H9 (cell line): ENCODE measurements at regions not wholly inside any gene's neighbourhood (a gene's known extent, or its start where the extent isn't known, plus 50 kb on each side); places are given as distances from the start of the nearest gene placed in this dataset.

Experiments used
- DNase-seq: peaks from one replicate; pipeline ENCODE4 v3.0.0-alpha.2; 2017
- H2AFZ ChIP-seq: one replicate; pipeline ENCODE4 v1.6.1; 2013; ENCODE audit warnings: mild to moderate bottlenecking, low read length, control low read depth, moderate library complexity
- H2AK5ac ChIP-seq: 2 replicates; pipeline ENCODE4 v1.6.1; 2013; ENCODE audit warnings: low read length, control low read depth, mixed read lengths; ENCODE audit not compliant: insufficient read length
- H2BK120ac ChIP-seq: one replicate; pipeline ENCODE4 v1.6.1; 2013; ENCODE audit warnings: low read depth, mild to moderate bottlenecking, low read length, control low read depth, inconsistent platforms; ENCODE audit not compliant: poor library complexity, severe bottlenecking
- H2BK12ac ChIP-seq: 2 replicates; pipeline ENCODE4 v1.6.1; 2013; ENCODE audit warnings: low read length, control low read depth, mixed read lengths, low read depth; ENCODE audit not compliant: insufficient read length
- H2BK15ac ChIP-seq: 2 replicates; pipeline ENCODE4 v1.6.1; 2013; ENCODE audit warnings: low read depth, low read length, control low read depth
- H2BK20ac ChIP-seq: one replicate; pipeline ENCODE4 v1.6.1; 2013; ENCODE audit warnings: low read depth, mild to moderate bottlenecking, low read length, control low read depth, inconsistent platforms; ENCODE audit not compliant: poor library complexity, severe bottlenecking
- H2BK5ac ChIP-seq: 2 replicates; pipeline ENCODE4 v1.6.1; 2013; ENCODE audit warnings: low read length, control low read depth, mixed read lengths; ENCODE audit not compliant: insufficient read length
- H3K14ac ChIP-seq: 2 replicates; pipeline ENCODE4 v1.6.1; 2013; ENCODE audit warnings: low read length, control low read depth; ENCODE audit not compliant: insufficient read depth
- H3K18ac ChIP-seq: 2 replicates; pipeline ENCODE4 v1.6.1; 2013; ENCODE audit warnings: low read depth, mild to moderate bottlenecking, mixed read lengths, low read length, control low read depth; ENCODE audit not compliant: insufficient read length
- H3K23ac ChIP-seq: 2 replicates; pipeline ENCODE4 v1.6.1; 2013; ENCODE audit warnings: low read length, control low read depth, mixed read lengths, low read depth; ENCODE audit not compliant: insufficient read length
- H3K23me2 ChIP-seq: 2 replicates; pipeline ENCODE4 v1.6.1; 2013; ENCODE audit warnings: low read depth, mild to moderate bottlenecking, mixed read lengths, low read length, control low read depth; ENCODE audit not compliant: insufficient read length, poor library complexity, severe bottlenecking
- H3K27ac ChIP-seq: 2 replicates; pipeline ENCODE4 v1.5.1; 2013; ENCODE audit warnings: low read length, control low read depth, mixed read lengths, low read depth; ENCODE audit not compliant: insufficient read length
- H3K27me3 ChIP-seq: 2 replicates; pipeline ENCODE4 v1.6.1; 2013; ENCODE audit warnings: low read length, control low read depth, inconsistent platforms; ENCODE audit not compliant: insufficient read depth
- H3K4ac ChIP-seq: 2 replicates; pipeline ENCODE4 v1.6.1; 2013; ENCODE audit warnings: low read depth, mild to moderate bottlenecking, control low read depth, inconsistent platforms, low read length, moderate library complexity
- H3K4me1 ChIP-seq: 2 replicates; pipeline ENCODE4 v1.6.1; 2013; ENCODE audit warnings: low read length, control low read depth, inconsistent platforms; ENCODE audit not compliant: insufficient read depth
- H3K4me2 ChIP-seq: 2 replicates; pipeline ENCODE4 v1.6.1; 2013; ENCODE audit warnings: low read length, control low read depth, mixed read lengths; ENCODE audit not compliant: insufficient read length, insufficient read depth
- H3K56ac ChIP-seq: 2 replicates; pipeline ENCODE4 v1.6.1; 2013; ENCODE audit warnings: low read depth, mild to moderate bottlenecking, mixed read lengths, low read length, control low read depth; ENCODE audit not compliant: insufficient read length
- H3K79me1 ChIP-seq: 2 replicates; pipeline ENCODE4 v1.6.1; 2013; ENCODE audit warnings: low read depth, mild to moderate bottlenecking, moderate library complexity, low read length, control low read depth, inconsistent platforms; ENCODE audit not compliant: insufficient read depth, poor library complexity, severe bottlenecking
- H3K79me2 ChIP-seq: 2 replicates; pipeline ENCODE4 v1.6.1; 2013; ENCODE audit warnings: low read length, control low read depth, inconsistent platforms; ENCODE audit not compliant: insufficient read depth
- H3K9ac ChIP-seq: 2 replicates; pipeline ENCODE4 v1.6.1; 2013; ENCODE audit warnings: low read length, control low read depth, mixed read lengths; ENCODE audit not compliant: insufficient read length; ENCODE audit errors: extremely low read depth
- H3K9me3 ChIP-seq: one replicate; pipeline ENCODE4 v1.6.1; 2013; ENCODE audit warnings: low read depth, low read length, inconsistent platforms; ENCODE audit not compliant: control insufficient read depth
- H3T11ph ChIP-seq: one replicate; pipeline ENCODE4 v1.6.1; 2013; ENCODE audit warnings: mild to moderate bottlenecking, low read length, control low read depth, inconsistent platforms
- H4K20me1 ChIP-seq: one replicate; pipeline ENCODE4 v1.6.1; 2013; ENCODE audit not compliant: control insufficient read depth, insufficient read length, insufficient read depth
- H4K5ac ChIP-seq: 2 replicates; pipeline ENCODE4 v1.6.1; 2013; ENCODE audit warnings: low read depth, mild to moderate bottlenecking, mixed read lengths, low read length, control low read depth; ENCODE audit not compliant: insufficient read length
- H4K8ac ChIP-seq: replicated peaks from 2 replicates; pipeline ENCODE4 v1.6.1; 2013; ENCODE audit warnings: low read length, control low read depth, mixed read lengths, low read depth; ENCODE audit not compliant: insufficient read length
- H4K91ac ChIP-seq: 2 replicates; pipeline ENCODE4 v1.6.1; 2013; ENCODE audit warnings: low read depth, mild to moderate bottlenecking, moderate library complexity, mixed read lengths, low read length, control low read depth; ENCODE audit not compliant: insufficient read length
- H3K27ac Mint-ChIP-seq, 3 experiments: 2 replicates in 2 of 3; 3 replicates in 1 of 3; pipeline ENCODE4 v1.8.0; 2020 to 2021; ENCODE audit warnings: mixed read lengths in 3 of 3, mild to moderate bottlenecking in 1 of 3, moderate library complexity in 1 of 3
- H3K27me3 Mint-ChIP-seq: 2 replicates; pipeline ENCODE4 v1.8.0; 2021; ENCODE audit warnings: low read depth, mild to moderate bottlenecking, moderate library complexity, mixed read lengths
- H3K36me3 Mint-ChIP-seq, 3 experiments: 2 replicates in 2 of 3; 3 replicates in 1 of 3; pipeline ENCODE4 v1.8.0; 2020 to 2021; ENCODE audit warnings: low read depth in 3 of 3, mixed read lengths in 3 of 3; ENCODE audit not compliant: insufficient read depth in 1 of 3
- H3K4me1 Mint-ChIP-seq, 2 experiments: 2 replicates each; pipeline ENCODE4 v1.8.0; 2020; ENCODE audit warnings: mixed read lengths in 2 of 2
- H3K4me3 Mint-ChIP-seq, 2 experiments: 2 replicates in 1 of 2; 3 replicates in 1 of 2; pipeline ENCODE4 v1.8.0; 2020 to 2021; ENCODE audit warnings: mild to moderate bottlenecking in 2 of 2, mixed read lengths in 2 of 2, moderate library complexity in 1 of 2
- H3K9me3 Mint-ChIP-seq, 2 experiments: 2 replicates in 1 of 2; 3 replicates in 1 of 2; pipeline ENCODE4 v1.8.0; 2020; ENCODE audit warnings: mild to moderate bottlenecking in 2 of 2, mixed read lengths in 2 of 2, moderate library complexity in 1 of 2
- CTCF ChIP-seq: fragments of 200-600 bp; sonication (generic); conservative IDR thresholded peaks from 3 replicates; pipeline ENCODE4 v1.8.0; 2021; ENCODE audit warnings: antibody characterized with exemption, mild to moderate bottlenecking
- WGBS: extraction: QIAGEN DNeasy Blood & Tissue Kit; methylation state at CpG from one replicate; pipeline ENCODE4 v1.1.7; 2013; ENCODE audit warnings: missing lambda C conversion rate, low lambda C conversion rate, mixed read lengths; ENCODE audit not compliant: insufficient read length; ENCODE audit errors: extremely low coverage; 5-methylcytosine and 5-hydroxymethylcytosine counted together

- Histone ChIP-seq H3K23me2 (no peaks in the 10 kb centered on the region), H3T11ph (no peak overlapping the region), H2BK20ac (no peak overlapping the region), H3K23ac (no peak overlapping the region), H3K79me1 (no peaks in the 10 kb centered on the region), H2BK12ac (no peak overlapping the region), H3K9ac (no peak overlapping the region), H4K8ac (no peak overlapping the region), H4K5ac (no peak overlapping the region), H2BK120ac (no peak overlapping the region), H2BK5ac (no peak overlapping the region), H2BK15ac (no peak overlapping the region), H3K4me1 (no peaks in the 10 kb centered on the region), H3K56ac (no peak overlapping the region), H3K27ac (no peak overlapping the region), H2AK5ac (no peak overlapping the region), H3K9me3 (peaks cover 83% of the 10 kb centered on the region), H4K91ac (no peak overlapping the region), H3K14ac (no peak overlapping the region), H2AFZ (no peak overlapping the region), H3K27me3 (no peaks in the 10 kb centered on the region), H3K4ac (no peak overlapping the region), H4K20me1 (no peaks in the 10 kb centered on the region), H3K18ac (no peak overlapping the region), H3K4me2 (no peak overlapping the region), H3K79me2 (no peaks in the 10 kb centered on the region)
- no peak overlapping the region; a peak in 1 of 7 replicates for H3K27ac Mint-ChIP-seq
- H3K36me3 Mint-ChIP-seq: peaks cover 0 to 10% (median 0%) of the 10 kb centered on the region in 3 experiments; a peak in 2 of 7 replicates
- no peaks in the 10 kb centered on the region for H3K4me1 Mint-ChIP-seq
- TF ChIP-seq CTCF: no peak
- no peak for DNase-seq
- peaks cover 4% of the 10 kb centered on the region; the same call in 1 of the 2 replicates for H3K27me3 Mint-ChIP-seq
- no CpG with 5 or more reads among the region's 18 CpGs for WGBS
- H3K4me3 Mint-ChIP-seq: no peak overlapping the region
- H3K9me3 Mint-ChIP-seq: peaks cover 7 to 80% of the 10 kb centered on the region in 2 experiments
These were observed 75.4 kb upstream of the TTC34 start for GRCh38 chr1:2876846-2877245.
